ENCODE measurements at regions not wholly inside any gene's neighbourhood (a gene's known extent, or its start where the extent isn't known, plus 50 kb on each side); places are given as distances from the start of the nearest gene placed in this dataset.
A peak's percentile ranks its signal among the peaks of the same experiment; 100 is the strongest.

- Histone ChIP-seq H3K4me3 (no peak overlapping the region), H3K9me3 (no peaks in the 10 kb centered on the region), H3K4me1 (no peaks in the 10 kb centered on the region), H3K27ac (no peak overlapping the region), H3K27me3 (no peaks in the 10 kb centered on the region), H3K36me3 (no peaks in the 10 kb centered on the region)
- no peak for TF ChIP-seq CTCF (IDR thresholded peaks at IDR 0.05)
- TF ChIP-seq EP300 (IDR thresholded peaks at IDR 0.05), result no peak
- TF ChIP-seq POLR2A (IDR thresholded peaks at IDR 0.05), result no peak
- WGBS, 2 donors, result 35 to 42% methylated on average over 4 of the region's 4 CpGs
- no peak for DNase-seq (ENCODE audit: low spot score in 2 of 2)
These were observed 264.5 kb downstream of the IL15 start for GRCh38 chr4:141900856-141901255.

- Histone ChIP-seq H3K36me3 (no peaks in the 10 kb centered on the region), H3K9me3 (no peaks in the 10 kb centered on the region), H3K27ac (no peak overlapping the region), H3K4me1 (no peaks in the 10 kb centered on the region), H3K4me3 (no peak overlapping the region), H3K27me3 (no peaks in the 10 kb centered on the region)
- no peak for TF ChIP-seq POLR2A (IDR thresholded peaks at IDR 0.05)
- TF ChIP-seq CTCF (IDR thresholded peaks at IDR 0.05), result no peak
- no peak for TF ChIP-seq EP300 (IDR thresholded peaks at IDR 0.05)
- WGBS, 2 donors, result 54 to 63% methylated on average over 3 of the region's 3 CpGs
- DNase-seq (ENCODE audit: low spot score in 2 of 2), result no peak
These were observed 269.4 kb downstream of the IL15 start for GRCh38 chr4:141905751-141906150.

- Histone ChIP-seq H3K27me3 (no peaks in the 10 kb centered on the region), H3K36me3 (no peaks in the 10 kb centered on the region), H3K9me3 (no peaks in the 10 kb centered on the region), H3K4me1 (no peaks in the 10 kb centered on the region), H3K4me3 (no peak overlapping the region), H3K27ac (no peak overlapping the region)
- DNase-seq (ENCODE audit: low spot score in 2 of 2), result no peak
- TF ChIP-seq EP300 (IDR thresholded peaks at IDR 0.05) (no peak), CTCF (IDR thresholded peaks at IDR 0.05) (no peak), POLR2A (IDR thresholded peaks at IDR 0.05) (no peak)
These were observed 273.2 kb downstream of the IL15 start for GRCh38 chr4:141909541-141909940.

- Histone ChIP-seq H3K36me3 (no peaks in the 10 kb centered on the region), H3K27me3 (no peaks in the 10 kb centered on the region), H3K4me3 (no peak overlapping the region), H3K27ac (no peak overlapping the region), H3K4me1 (no peaks in the 10 kb centered on the region), H3K9me3 (no peaks in the 10 kb centered on the region)
- TF ChIP-seq CTCF (IDR thresholded peaks at IDR 0.05) (no peak), EP300 (IDR thresholded peaks at IDR 0.05) (no peak), POLR2A (IDR thresholded peaks at IDR 0.05) (no peak)
- DNase-seq (ENCODE audit: low spot score in 2 of 2), result peak in 1 of 2 donors; percentile 26
- 42 to 61% methylated on average over 4 of the region's 4 CpGs for WGBS, 2 donors
These were observed 276.4 kb downstream of the IL15 start for GRCh38 chr4:141912831-141913230.

GRCh38 chr4:141913928-141914327 is 277.5 kb downstream of the IL15 start:
- H3K4me3 ChIP-seq, result no peak overlapping the region
- H3K27ac ChIP-seq, result no peak overlapping the region
- H3K27me3 ChIP-seq, result no peaks in the 10 kb centered on the region
- DNase-seq (ENCODE audit: low spot score in 2 of 2), result no peak
- no peaks in the 10 kb centered on the region for H3K9me3 ChIP-seq
- no peaks in the 10 kb centered on the region for H3K36me3 ChIP-seq
- no peaks in the 10 kb centered on the region for H3K4me1 ChIP-seq
- WGBS, 2 donors, result 88% methylated on average over 1 of the region's 1 CpG
- no peak for TF ChIP-seq CTCF (IDR thresholded peaks at IDR 0.05)
- no peak for TF ChIP-seq EP300 (IDR thresholded peaks at IDR 0.05)
- TF ChIP-seq POLR2A (IDR thresholded peaks at IDR 0.05), result no peak
